ENCODE measurements at regions not wholly inside any gene's neighbourhood (a gene's known extent, or its start where the extent isn't known, plus 50 kb on each side); places are given as distances from the start of the nearest gene placed in this dataset.
"Not testable (repeated sequence)": the region's sequence is repeated elsewhere in the genome, so short reads cannot be mapped to it uniquely, and the experiment has no call there.

GRCh38 chr9:115326461-115326860 is 208.5 kb upstream of the TNC start:
- no peak for DNase-seq

GRCh38 chr9:115327436-115328122 is 209.6 kb upstream of the TNC start:
- DNase-seq: no peak

GRCh38 chr9:115328228-115328627 is 210.3 kb upstream of the TNC start:
- no peak for DNase-seq

GRCh38 chr9:115328677-115329076 is 210.7 kb upstream of the TNC start:
- DNase-seq: no peak

- DNase-seq: no peak
Observed at GRCh38 chr9:115333277-115334070, 215.5 kb upstream of the TNC start.

- DNase-seq: no peak
Observed at GRCh38 chr9:115335439-115335838, 217.5 kb upstream of the TNC start.

GRCh38 chr9:115340314-115340713 is 222.4 kb upstream of the TNC start:
- DNase-seq: no peak

- DNase-seq: no peak
Observed at GRCh38 chr9:115341426-115341825, 223.5 kb upstream of the TNC start.

GRCh38 chr9:115347776-115348175 is 229.8 kb upstream of the TNC start:
- not testable (repeated sequence) for DNase-seq

GRCh38 chr9:115348936-115349335 is 231.0 kb upstream of the TNC start:
- not testable (repeated sequence) for DNase-seq

- no peak for DNase-seq
Observed at GRCh38 chr9:115349542-115349941, 231.6 kb upstream of the TNC start.

- DNase-seq: no peak
Observed at GRCh38 chr9:115350548-115350947, 232.6 kb upstream of the TNC start.

- DNase-seq: no peak
Observed at GRCh38 chr9:115353681-115354080, 235.7 kb upstream of the TNC start.

- DNase-seq: no peak
Observed at GRCh38 chr9:115357821-115358220, 239.9 kb upstream of the TNC start.

- DNase-seq: no peak
Observed at GRCh38 chr9:115359017-115359780, 241.2 kb upstream of the TNC start.

- no peak for DNase-seq
Observed at GRCh38 chr9:115360122-115360521, 242.2 kb upstream of the TNC start.

- no peak for DNase-seq
Observed at GRCh38 chr9:115362101-115362500, 244.1 kb upstream of the TNC start.

- DNase-seq: no peak
Observed at GRCh38 chr9:115362640-115363039, 244.7 kb upstream of the TNC start.

GRCh38 chr9:115364991-115365390 is 247.0 kb upstream of the TNC start:
- DNase-seq: no peak

- DNase-seq: no peak
Observed at GRCh38 chr9:115367321-115367720, 249.4 kb upstream of the TNC start.

- DNase-seq: no peak
Observed at GRCh38 chr9:115367780-115368525, 250.0 kb upstream of the TNC start.

- no peak for DNase-seq
Observed at GRCh38 chr9:115369322-115369957, 251.5 kb upstream of the TNC start.
